ENCODE measurements at regions not wholly inside any gene's neighbourhood (a gene's known extent, or its start where the extent isn't known, plus 50 kb on each side); places are given as distances from the start of the nearest gene placed in this dataset.
"Not testable (repeated sequence)": the region's sequence is repeated elsewhere in the genome, so short reads cannot be mapped to it uniquely, and the experiment has no call there.

DNA sequence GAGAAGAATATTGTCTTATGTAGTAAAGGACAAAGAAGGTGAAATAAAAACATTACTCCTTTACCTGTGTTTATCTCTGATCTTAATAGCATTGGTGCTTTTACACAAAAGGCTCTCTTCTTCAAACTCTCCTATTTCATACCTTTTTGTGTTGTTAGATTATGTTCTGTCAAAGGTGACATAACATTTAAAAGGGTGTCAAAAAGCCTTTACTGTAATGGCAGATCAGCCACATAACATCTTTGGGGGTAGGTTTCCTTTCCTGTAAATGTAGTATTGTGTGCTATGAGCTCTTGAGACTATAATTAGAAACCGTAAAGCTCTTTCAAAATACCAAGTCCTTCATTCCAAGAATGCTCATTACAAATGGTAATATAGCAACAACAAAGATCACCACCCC, 400.1 kb downstream of the LNPK start:
- Histone ChIP-seq H3K4me3 (no peak overlapping the region), H3K9me3 (no peaks in the 10 kb centered on the region), H3K27me3 (no peaks in the 10 kb centered on the region), H3K4me1 (peaks cover 0 to 19% (median 11%) of the 10 kb centered on the region in 4 donors), H3K27ac (no peak overlapping the region), H3K36me3 (no peaks in the 10 kb centered on the region)
- DNase-seq: no peak
- intact Hi-C loops (cut with DNase I): no loop called here
- 93 to 94% methylated on average over 1 of the region's 1 CpG for WGBS, 2 donors
- TF ChIP-seq, protein P1, sequence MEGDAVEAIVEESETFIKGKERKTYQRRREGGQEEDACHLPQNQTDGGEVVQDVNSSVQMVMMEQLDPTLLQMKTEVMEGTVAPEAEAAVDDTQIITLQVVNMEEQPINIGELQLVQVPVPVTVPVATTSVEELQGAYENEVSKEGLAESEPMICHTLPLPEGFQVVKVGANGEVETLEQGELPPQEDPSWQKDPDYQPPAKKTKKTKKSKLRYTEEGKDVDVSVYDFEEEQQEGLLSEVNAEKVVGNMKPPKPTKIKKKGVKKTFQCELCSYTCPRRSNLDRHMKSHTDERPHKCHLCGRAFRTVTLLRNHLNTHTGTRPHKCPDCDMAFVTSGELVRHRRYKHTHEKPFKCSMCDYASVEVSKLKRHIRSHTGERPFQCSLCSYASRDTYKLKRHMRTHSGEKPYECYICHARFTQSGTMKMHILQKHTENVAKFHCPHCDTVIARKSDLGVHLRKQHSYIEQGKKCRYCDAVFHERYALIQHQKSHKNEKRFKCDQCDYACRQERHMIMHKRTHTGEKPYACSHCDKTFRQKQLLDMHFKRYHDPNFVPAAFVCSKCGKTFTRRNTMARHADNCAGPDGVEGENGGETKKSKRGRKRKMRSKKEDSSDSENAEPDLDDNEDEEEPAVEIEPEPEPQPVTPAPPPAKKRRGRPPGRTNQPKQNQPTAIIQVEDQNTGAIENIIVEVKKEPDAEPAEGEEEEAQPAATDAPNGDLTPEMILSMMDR (IDR thresholded peaks at IDR 0.05): no peak

DNA sequence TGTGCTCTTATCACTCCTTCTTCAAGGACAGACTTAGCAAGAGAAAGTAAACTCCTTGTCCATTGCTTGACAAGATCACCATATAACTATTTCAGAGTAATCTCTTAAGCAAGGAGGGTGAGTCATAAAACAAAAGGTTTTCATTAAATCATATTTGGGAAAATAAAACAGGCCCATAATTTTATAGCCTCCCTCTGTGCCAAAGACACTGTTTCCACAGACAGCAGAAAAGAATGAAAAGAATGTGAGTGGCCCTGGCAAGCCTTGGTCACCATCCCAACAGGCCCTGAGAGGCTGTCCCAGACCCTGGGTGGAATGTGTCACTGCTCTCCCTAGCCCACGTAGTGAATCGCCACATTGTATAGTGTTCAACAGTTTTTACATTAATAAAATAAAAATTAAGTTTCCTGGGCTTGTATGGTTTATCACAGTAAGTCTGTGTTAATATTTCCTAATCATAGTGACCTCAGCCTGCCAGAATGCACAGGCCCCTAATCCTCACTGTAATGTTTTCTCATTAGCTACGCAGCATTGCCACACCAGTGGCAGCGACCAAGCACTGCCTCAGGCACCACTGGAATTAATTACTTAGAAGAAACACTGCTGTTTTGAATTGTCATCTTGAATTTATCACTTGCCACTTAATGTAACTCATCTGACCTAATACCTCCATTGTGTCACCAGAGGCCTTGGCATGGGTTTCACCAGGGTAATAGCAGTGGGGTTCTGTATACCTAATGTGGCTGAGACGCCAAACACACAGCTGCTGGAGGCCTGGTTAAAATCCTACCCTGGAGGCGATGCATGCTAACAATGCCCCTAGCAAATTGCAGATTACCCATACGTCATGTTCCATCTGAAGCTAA, 401.9 kb downstream of the LNPK start:
- 77 to 89% methylated on average over 7 of the region's 7 CpGs for WGBS, 2 donors
- H3K4me3 ChIP-seq: no peak overlapping the region
- H3K27ac ChIP-seq: peak overlapping the region in 3 of 4 donors; percentile 40 to 70 (median 62)
- no peak for DNase-seq
- intact Hi-C loops (cut with DNase I): no loop called here
- no peaks in the 10 kb centered on the region for H3K27me3 ChIP-seq
- TF ChIP-seq POLR2AphosphoS5 (IDR thresholded peaks at IDR 0.05) (peak in 1 of 4 donors; percentile 27), EP300 (IDR thresholded peaks at IDR 0.05) (peak in 1 of 4 donors; percentile 11), POLR2A (IDR thresholded peaks at IDR 0.05) (no peak)
- H3K36me3 ChIP-seq: no peaks in the 10 kb centered on the region
- no peaks in the 10 kb centered on the region for H3K9me3 ChIP-seq
- H3K4me1 ChIP-seq: peaks cover 0 to 19% (median 11%) of the 10 kb centered on the region in 4 donors

DNA sequence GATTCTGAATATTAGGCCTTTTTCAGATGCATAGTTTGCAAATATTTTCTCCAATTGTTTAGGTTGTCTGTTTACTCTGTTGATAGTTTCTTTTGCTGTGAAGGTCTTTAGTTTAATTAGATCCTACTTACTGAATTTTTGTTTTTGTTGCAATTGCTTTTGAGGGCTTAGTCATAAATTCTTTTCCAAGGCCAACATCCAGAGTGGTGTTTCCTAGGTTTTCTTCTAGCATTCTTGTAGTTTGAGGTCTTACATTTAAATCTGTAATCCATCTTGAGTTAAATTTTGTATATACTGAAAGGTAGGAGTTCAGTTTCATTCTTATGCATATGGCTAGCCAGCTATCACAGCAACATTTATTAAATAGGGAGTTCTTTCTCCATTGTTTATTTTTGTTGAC, 404.8 kb downstream of the LNPK start:
- intact Hi-C loops (cut with DNase I): no loop called here

DNA sequence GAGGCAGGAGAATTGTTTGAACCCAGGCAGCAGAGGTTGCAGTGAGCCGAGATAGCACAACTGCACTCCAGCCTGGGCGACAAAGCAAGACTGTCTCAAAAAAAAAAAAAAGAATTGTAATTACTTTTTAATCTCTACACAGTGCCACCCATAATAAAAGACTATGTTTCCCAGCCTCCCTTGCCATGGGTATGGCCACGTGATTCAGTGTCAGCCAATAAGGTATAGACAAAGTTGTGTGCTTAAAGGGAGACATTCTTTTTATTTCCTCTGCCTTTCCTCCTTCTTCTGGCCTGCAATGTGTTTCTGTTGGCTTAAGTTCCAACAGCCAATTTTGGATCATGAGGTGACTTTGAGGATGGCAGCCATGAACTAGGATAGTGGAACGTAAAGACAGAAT, 406.9 kb downstream of the LNPK start:
- Histone ChIP-seq H3K27me3 (no peaks in the 10 kb centered on the region), H3K4me1 (peaks cover 0 to 7% (median 4%) of the 10 kb centered on the region in 4 donors), H3K36me3 (no peaks in the 10 kb centered on the region), H3K27ac (no peak overlapping the region), H3K4me3 (no peak overlapping the region), H3K9me3 (no peaks in the 10 kb centered on the region)
- DNase-seq: no peak
- WGBS, 2 donors: 77 to 91% methylated on average over 4 of the region's 4 CpGs
- intact Hi-C loops (cut with DNase I): no loop called here
- TF ChIP-seq EP300 (IDR thresholded peaks at IDR 0.05): no peak
- TF ChIP-seq, protein P1 (IDR thresholded peaks at IDR 0.05): no peak
- no peak for TF ChIP-seq POLR2A (IDR thresholded peaks at IDR 0.05)
- no peak for TF ChIP-seq POLR2AphosphoS5 (IDR thresholded peaks at IDR 0.05)

More for the DNA sequence above, 404.8 kb downstream of the LNPK start:
- peaks cover 0 to 19% (median 11%) of the 10 kb centered on the region in 4 donors for H3K4me1 ChIP-seq
- DNase-seq: no peak
- H3K9me3 ChIP-seq: no peaks in the 10 kb centered on the region
- TF ChIP-seq POLR2A (IDR thresholded peaks at IDR 0.05): no peak
- no peak for TF ChIP-seq EP300 (IDR thresholded peaks at IDR 0.05)
- TF ChIP-seq POLR2AphosphoS5 (IDR thresholded peaks at IDR 0.05): no peak
- TF ChIP-seq, protein P1 (IDR thresholded peaks at IDR 0.05): no peak
- H3K36me3 ChIP-seq: no peaks in the 10 kb centered on the region
- H3K4me3 ChIP-seq: no peak overlapping the region
- H3K27ac ChIP-seq: no peak overlapping the region
- H3K27me3 ChIP-seq: no peaks in the 10 kb centered on the region

DNA sequence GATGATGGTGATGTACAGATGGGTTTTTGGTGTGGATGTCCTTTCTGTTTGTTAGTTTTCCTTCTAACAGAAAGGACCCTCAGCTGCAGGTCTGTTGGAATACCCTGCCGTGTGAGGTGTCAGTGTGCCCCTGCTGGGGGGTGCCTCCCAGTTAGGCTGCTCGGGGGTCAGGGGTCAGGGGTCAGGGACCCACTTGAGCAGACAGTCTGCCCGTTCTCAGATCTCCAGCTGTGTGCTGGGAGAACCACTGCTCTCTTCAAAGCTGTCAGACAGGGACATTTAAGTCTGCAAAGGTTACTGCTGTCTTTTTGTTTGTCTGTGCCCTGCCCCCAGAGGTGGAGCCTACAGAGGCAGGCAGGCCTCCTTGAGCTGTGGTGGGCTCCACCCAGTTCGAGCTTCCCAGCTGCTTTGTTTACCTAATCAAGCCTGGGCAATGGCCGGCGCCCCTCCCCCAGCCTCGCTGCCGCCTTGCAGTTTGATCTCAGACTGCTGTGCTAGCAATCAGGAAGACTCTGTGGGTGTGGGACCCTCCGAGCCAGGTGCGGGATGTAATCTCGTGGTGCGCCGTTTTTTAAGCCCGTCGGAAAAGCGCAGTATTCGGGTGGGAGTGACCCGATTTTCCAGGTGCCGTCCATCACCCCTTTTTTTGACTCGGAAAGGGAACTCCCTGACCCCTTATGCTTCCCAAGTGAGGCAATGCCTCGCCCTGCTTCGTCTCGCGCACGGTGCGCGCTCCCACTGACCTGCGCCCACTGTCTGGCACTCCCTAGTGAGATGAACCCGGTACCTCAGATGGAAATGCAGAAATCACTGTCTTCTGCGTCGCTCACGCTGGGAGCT, 408.2 kb downstream of the LNPK start:
- H3K27ac ChIP-seq; H3K4me3 ChIP-seq; H3K36me3 ChIP-seq; intact Hi-C loops (cut with DNase I); DNase-seq; H3K27me3 ChIP-seq; H3K4me1 ChIP-seq; H3K9me3 ChIP-seq: not testable (repeated sequence)
- 50 to 80% methylated on average over 31 to 32 of the region's 32 CpGs for WGBS, 2 donors

DNA sequence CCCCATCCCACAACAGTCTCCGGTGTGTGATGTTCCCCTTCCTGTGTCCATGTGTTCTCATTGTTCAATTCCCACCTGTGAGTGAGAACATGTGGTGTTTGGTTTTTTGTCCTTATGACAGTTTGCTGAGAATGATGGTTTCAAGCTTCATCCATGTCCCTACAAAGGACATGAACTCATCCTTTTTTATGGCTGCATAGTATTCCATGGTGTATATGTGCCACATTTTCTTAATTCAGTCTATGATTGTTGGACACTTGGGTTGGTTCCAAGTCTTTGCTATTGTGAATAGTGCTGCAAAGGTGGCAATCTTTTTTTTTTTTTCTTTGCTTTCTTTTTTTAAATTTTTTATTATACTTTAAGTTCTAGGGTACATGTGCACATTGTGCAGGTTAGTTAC, 406.7 kb upstream of the ATP5MC3 start:
- H3K4me1 ChIP-seq; H3K4me3 ChIP-seq; DNase-seq; H3K27ac ChIP-seq; H3K9me3 ChIP-seq; H3K36me3 ChIP-seq; H3K27me3 ChIP-seq; intact Hi-C loops (cut with DNase I): not testable (repeated sequence)
- 100% methylated on average over 1 of the region's 1 CpG for whole genome bisulfite sequencing, 2 donors
